Activated gamma-delta T cell treated with anti-CD3 and anti-CD28 coated beads, Interleukin-2, amount 50 U/mL, for 16 hours (primary cell): ENCODE measurements at regions not wholly inside any gene's neighbourhood (a gene's known extent, or its start where the extent isn't known, plus 50 kb on each side); places are given as distances from the start of the nearest gene placed in this dataset.

Experiments used
- DNase-seq: peaks from one replicate; pipeline ENCODE4 v3.0.0-alpha.2; 2020; ENCODE audit warnings: low read depth

DNA sequence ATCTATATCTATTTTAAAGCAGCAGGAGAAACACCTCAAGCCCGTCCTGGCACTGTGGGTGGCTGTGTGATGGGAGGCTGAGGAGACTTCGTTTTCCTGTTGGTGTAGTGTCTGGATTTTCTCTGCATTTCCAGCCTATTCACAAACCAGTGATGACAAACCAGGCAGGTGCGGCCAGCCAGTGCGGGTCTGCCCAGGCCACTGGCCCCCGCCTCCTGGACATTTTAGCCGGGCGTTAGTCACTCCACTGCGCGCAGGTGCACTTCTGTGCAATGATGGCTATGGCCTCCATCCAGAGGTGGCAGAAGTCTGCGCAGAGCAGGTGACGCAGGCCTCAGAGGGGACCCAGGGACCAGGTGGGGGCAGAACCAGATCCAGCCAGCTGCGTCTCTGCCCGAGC lies 64.9 kb upstream of the PITRM1 start:
- no peak for DNase-seq

DNA sequence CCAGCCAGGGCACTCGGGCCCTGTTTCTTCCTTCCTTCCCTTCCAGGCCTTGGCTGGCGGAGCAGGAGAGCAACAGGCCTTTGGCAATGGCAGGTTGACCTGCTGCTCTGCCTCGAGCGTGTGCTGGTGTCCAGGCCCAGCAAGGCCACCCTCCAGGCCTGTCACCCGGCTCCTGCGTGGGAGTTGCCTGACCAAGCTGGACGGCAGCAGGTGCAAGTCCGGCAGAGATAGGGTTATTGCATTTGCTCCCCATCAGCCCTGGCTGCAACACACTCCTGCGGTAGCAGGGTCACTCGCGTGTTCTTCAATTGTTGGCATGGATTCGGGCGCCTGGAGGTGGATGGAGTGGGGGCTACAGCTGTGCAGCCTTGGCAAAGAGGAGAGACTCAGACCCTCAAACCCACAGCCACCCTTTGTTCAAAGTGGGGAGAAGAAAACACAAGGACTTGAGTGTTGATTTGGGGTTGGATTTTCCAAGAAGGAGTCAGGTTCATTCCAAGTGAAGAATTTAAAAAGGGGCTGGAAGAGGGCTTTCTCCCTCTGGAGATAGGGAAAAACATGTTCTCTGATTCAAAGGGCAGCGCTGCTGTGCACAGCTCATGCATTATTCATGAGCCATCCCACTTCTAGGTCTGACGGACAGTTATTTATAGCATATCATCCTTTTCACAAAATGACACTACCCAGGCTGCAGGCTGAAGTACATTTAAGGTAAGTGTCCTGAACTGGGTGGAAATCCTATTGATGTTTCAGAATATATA lies 64.2 kb upstream of the PITRM1 start:
- DNase-seq: no peak

DNA sequence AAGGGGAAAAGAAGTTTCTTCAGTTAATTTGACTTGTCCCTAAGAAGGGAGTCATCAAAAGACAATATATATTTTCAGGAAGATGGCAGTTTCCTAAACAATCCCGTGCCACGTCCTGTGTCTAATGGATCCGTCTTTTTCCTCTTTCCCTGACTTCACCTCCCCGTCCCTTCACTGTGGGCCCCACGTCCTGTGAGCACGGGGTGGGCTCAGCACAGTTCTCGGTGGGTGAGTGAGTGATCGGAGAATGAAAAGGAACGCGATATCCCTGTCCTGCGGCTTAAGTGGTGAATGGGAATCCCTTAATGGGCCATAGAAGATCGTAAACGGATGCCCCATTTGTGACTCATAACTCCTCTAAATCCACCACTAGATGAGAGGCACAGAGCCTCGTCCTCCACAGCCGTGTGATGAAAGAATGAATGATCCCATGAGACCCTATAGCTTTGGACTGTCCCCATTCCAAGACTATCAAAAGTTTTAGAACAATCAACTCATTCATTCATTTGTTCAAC lies 63.5 kb upstream of the PITRM1 start:
- DNase-seq: no peak

DNA sequence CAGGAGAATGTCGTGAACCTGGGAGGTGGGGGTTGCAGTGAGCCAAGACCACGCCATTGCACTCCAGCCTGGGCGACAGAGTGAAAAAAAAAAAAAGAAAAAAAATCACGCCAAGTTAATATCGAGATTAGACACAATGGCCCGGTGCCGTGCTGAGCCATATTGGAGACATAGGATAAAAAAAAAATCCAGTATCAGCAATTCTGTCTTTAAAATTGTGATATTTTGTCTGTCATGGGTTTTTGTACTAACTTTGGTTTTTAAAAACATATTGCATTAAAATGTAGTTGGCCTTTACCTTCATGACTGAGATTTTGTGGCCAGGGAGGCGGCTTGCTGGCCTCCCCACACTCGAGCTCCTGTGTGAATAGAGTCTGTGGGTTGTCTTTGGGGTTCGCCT lies 62.8 kb upstream of the PITRM1 start:
- no peak for DNase-seq

DNA sequence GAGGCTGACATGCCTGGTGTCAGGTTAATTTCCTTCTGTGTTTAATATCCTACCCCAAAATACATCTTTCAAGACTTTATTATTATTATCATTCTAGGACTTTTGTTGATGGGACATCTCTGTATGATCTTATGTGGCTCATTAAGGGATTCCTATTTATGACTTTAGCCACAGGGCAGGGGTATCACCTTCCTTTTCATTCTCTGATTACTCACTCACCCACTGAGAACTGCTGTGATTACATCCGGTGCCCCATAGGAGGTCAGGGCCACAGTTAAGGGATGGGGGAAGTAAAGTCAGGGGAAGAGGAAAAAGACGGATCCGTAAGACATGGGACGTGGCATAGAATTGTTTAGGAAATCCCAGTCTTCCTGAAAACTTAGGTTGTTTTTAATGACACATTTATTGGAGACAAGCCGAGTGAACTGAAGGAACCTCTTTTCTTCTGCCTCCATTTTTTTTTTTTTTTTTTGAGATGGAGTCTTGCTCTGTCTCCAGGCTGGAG lies 61.0 kb upstream of the PITRM1 start:
- DNase-seq: no peak

DNA sequence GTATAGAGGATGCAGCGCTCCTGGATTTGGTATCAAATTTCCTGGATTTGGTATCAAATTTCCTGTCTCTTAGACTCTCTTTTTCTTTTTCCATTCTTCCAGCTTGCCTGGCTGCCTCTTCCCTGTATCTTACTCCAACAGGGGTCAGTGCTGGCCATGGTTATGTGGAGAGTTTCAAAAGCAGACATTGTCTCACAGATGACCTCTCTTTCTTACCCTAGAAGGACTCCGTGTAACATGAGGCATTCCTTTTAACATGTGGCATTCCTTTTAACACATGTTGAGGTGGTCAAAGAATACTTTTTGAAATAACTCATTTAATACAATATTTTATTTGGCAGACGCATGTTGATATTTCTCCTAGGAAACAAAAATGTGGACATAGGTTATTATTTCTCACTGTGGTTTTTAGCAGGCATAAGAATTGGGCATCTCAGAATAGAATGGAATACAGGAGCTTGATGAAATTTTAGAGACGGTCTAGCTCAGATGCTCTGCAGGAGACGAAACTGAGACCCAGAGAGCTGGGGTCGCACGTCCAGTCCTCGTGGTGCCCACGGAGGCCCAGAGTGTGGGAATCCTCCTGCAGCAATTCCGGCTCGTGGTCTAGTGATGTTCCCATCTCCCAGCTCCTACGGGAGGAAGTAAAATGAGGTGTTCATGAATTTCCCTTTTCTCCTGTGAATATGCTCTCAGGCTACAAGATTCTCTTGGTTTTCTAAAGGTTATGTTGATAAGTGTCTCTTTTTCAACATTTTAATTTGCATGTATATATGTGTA lies 59.6 kb upstream of the PITRM1 start:
- DNase-seq: no peak

DNA sequence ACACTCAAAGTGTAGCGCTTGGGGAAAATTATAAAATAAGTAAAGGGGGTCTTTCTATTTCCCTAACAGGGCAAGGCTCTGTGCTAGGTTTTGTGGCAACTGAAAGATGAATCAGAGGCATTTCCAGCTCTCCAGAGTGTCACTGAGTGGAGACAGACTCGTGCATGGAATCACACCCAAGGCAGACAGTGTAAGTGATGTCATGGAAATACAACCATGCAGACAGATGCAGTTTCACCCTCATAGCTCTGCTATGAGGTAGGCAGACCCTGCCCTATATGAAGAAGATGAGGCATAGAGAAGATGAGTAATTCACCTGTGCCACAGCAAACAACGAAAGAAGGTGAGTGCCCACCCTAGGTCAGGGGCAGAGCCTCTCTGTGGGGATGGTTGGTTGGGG lies 57.2 kb upstream of the PITRM1 start:
- no peak for DNase-seq

DNA sequence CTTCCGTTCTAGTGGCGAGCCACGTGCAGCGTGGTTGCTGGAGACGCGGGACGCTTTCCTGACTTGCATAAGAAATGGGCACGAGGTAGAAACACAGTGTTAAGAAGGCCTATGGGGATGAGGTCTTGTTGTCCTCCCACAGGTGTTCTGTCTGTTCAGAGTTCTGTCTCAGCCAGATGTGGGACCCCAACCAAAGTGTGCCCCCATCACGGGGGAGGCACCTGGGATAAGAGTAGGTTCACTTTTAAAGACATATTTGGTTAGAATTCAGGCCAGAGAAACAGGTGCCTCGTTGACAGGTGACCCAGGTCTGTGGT lies 56.0 kb upstream of the PITRM1 start:
- DNase-seq: no peak

DNA sequence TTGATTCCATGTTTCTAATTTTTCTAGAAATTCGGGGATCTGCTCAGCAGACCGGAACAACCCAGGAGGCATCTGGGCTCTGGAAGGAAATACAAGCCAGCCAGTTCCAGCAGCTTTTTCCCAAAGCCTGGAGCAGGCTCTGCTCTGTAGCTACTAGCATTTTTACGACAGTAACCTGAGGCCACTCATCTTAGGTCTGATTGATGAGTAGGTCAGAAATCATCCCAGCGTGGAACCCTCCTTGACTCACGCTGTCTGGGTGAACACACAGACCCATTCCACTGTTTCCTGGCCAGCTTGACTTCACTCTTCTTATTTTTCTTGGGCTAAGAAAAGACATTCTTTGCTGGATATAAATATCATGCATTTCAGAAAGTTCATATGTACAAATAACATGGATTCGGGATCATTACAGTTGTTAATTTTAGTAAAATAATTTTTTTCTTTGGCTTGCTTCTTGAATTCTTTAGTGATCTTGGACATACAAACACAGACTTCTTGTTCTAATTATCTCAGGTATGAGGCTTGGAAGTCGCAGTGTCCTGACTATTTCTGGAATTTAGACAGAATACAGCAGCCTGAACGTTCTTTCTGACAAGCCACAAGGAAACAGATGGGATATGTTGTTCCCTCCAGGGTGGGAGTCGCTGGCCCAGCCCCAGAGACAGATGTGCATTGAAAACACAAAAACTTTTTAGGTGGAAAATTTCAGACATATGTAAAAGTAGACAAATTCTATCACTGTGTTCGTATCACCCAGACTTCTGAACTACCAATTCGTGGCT lies 54.6 kb upstream of the PITRM1 start:
- DNase-seq: no peak

DNA sequence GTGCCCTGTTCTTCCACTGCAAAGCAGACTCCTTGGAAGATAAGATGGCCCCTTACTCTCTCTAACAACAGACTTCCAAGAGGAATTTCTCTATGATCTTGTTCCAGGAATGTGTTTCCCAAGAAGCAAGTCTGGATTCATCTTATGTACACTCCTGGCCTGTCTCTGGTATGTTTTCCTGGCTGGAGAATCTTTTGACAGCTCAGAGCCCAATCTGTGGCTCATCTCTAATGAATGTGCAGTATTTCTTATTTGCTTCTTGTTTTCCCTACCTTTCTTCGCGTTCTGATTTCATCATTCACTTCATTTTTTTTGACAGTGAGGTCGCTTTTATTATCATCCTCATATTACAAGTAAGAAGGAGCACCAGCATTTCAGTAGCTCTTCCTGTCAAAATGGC lies 53.0 kb upstream of the PITRM1 start:
- DNase-seq: no peak

DNA sequence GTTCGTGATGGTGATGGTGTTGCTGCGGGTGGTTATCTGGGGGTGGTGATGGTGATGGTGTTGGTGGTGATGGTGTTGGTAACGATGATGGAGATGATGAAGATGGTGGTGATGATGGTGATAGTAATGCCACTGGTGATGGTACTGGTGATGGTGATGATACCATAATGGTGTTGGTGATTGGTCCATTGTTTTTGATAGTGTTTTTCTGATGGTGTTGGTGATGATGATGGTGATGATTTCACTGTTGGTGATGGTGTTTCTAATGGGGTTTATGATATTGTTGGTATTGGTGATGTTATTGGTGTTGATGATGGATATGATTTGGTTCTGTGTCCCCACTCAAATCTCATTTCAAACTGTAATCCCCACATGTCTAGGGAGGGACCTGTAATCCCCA lies 51.7 kb upstream of the PITRM1 start:
- DNase-seq: no peak

DNA sequence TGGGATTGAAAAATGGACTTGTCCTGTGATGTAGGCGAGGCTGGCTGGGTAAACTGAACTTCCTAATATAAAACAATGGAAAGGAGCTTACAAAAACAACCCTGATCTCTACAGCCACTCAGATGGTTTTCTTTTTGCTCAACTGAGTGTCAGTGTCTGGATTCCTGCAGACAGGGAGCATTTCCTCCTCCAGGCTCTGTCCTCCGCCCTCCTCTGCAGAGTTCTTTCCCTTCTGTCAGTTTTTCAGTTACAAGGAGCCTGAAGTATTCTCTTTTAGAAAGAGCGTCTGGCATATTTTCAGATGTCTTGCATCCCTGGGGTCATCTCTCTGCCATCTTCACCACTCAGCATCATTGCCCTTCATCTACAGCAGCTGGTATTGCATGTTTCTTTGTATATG lies 50.0 kb upstream of the PITRM1 start:
- DNase-seq: no peak
